GM23338 (cell line): ENCODE measurements at regions not wholly inside any gene's neighbourhood (a gene's known extent, or its start where the extent isn't known, plus 50 kb on each side); places are given as distances from the start of the nearest gene placed in this dataset.

ENCODE experiments used
- ATAC-seq: fragments of 200-7000 bp; cut with Tn5 transposase; 3 replicates; pipeline ENCODE4 v1.9.1; 2020
- DNase-seq: peaks from one replicate; pipeline ENCODE4 v3.0.0-alpha.2; 2015; ENCODE audit warnings: low spot score
- H2AFZ ChIP-seq: fragments of 200-600 bp; sonication (generic); 2 replicates; pipeline ENCODE4 v1.8.0; 2016; ENCODE audit warnings: antibody characterized with exemption, mild to moderate bottlenecking, moderate library complexity
- H3F3A ChIP-seq: fragments of 200-600 bp; sonication (generic); replicated peaks from 2 replicates; pipeline ENCODE4 v1.8.0; 2017; ENCODE audit warnings: antibody characterized with exemption, mixed run types, low read depth
- H3K27ac ChIP-seq: fragments of 200-600 bp; sonication (generic); 2 replicates; pipeline ENCODE4 v1.6.1; 2016; ENCODE audit warnings: low read depth
- H3K27me3 ChIP-seq: fragments of 200-600 bp; sonication (generic); 2 replicates; pipeline ENCODE4 v1.8.0; 2016; ENCODE audit warnings: mild to moderate bottlenecking, mixed run types, moderate library complexity; ENCODE audit not compliant: insufficient read depth
- H3K36me3 ChIP-seq: fragments of 200-600 bp; sonication (generic); 2 replicates; pipeline ENCODE4 v1.8.0; 2016; ENCODE audit warnings: mild to moderate bottlenecking; ENCODE audit not compliant: insufficient read depth
- H3K4me1 ChIP-seq: fragments of 200-600 bp; sonication (generic); 2 replicates; pipeline ENCODE4 v1.8.0; 2016; ENCODE audit warnings: mild to moderate bottlenecking, moderate library complexity; ENCODE audit not compliant: insufficient read depth
- H3K4me2 ChIP-seq: fragments of 200-600 bp; sonication (generic); 2 replicates; pipeline ENCODE4 v1.7.1; 2017; ENCODE audit warnings: mixed run types
- H3K4me3 ChIP-seq: fragments of 200-600 bp; sonication (generic); 2 replicates; pipeline ENCODE4 v1.6.1; 2016; ENCODE audit warnings: mixed run types
- H3K79me2 ChIP-seq: fragments of 200-600 bp; sonication (generic); replicated peaks from 2 replicates; pipeline ENCODE4 v1.8.0; 2017; ENCODE audit warnings: mild to moderate bottlenecking; ENCODE audit not compliant: insufficient read depth
- H3K9me2 ChIP-seq: fragments of 200-600 bp; sonication (generic); 2 replicates; pipeline ENCODE4 v1.8.0; 2017; ENCODE audit not compliant: insufficient read depth
- H4K20me1 ChIP-seq: fragments of 200-600 bp; sonication (generic); replicated peaks from 2 replicates; pipeline ENCODE4 v1.8.0; 2017; ENCODE audit warnings: mild to moderate bottlenecking; ENCODE audit not compliant: insufficient read depth
- H3K27ac Mint-ChIP-seq: 2 replicates; pipeline ENCODE4 v1.8.0; 2020; ENCODE audit warnings: inconsistent platforms, mild to moderate bottlenecking, moderate library complexity, mixed read lengths
- H3K27me3 Mint-ChIP-seq: 3 replicates; pipeline ENCODE4 v1.8.0; 2022; ENCODE audit warnings: low read depth, mild to moderate bottlenecking, moderate library complexity, mixed read lengths, inconsistent platforms; ENCODE audit not compliant: insufficient read depth, poor library complexity
- H3K36me3 Mint-ChIP-seq: 3 replicates; pipeline ENCODE4 v1.8.0; 2021; ENCODE audit warnings: low read depth, mild to moderate bottlenecking, inconsistent platforms, moderate library complexity, mixed read lengths
- H3K4me1 Mint-ChIP-seq: 3 replicates; pipeline ENCODE4 v1.8.0; 2020; ENCODE audit warnings: mild to moderate bottlenecking, inconsistent platforms, mixed read lengths
- H3K4me3 Mint-ChIP-seq: 3 replicates; pipeline ENCODE4 v1.8.0; 2021; ENCODE audit warnings: moderate library complexity, mild to moderate bottlenecking, inconsistent platforms, mixed read lengths
- H3K9me3 Mint-ChIP-seq: 3 replicates; pipeline ENCODE4 v1.8.0; 2020; ENCODE audit warnings: moderate library complexity, mild to moderate bottlenecking, inconsistent platforms, mixed read lengths
- CREB1 ChIP-seq: fragments of 250-450 bp; sonication (Bioruptor Pico); IDR thresholded peaks from 2 replicates; pipeline ENCODE4 v1.5.0; 2020; ENCODE audit warnings: low read depth, mild to moderate bottlenecking, moderate library complexity
- CTCF ChIP-seq, 2 experiments: fragments of 200-600 bp in 1 of 2; sonication (generic) in 1 of 2; conservative IDR thresholded peaks; 2 replicates each; pipeline versions ENCODE4 v1.5.1 to v1.6.1; 2016 to 2017; ENCODE audit warnings: antibody characterized with exemption in 2 of 2, low read depth in 2 of 2, mild to moderate bottlenecking in 2 of 2, moderate library complexity in 1 of 2
- EZH2 ChIP-seq: fragments of 200-600 bp; sonication (generic); IDR thresholded peaks from one replicate; pipeline ENCODE4 v1.8.0; 2017; ENCODE audit warnings: antibody characterized with exemption, mild to moderate bottlenecking, low read depth; ENCODE audit not compliant: unreplicated experiment
- REST ChIP-seq: IDR thresholded peaks from one replicate; pipeline ENCODE4 v1.6.1; 2018; ENCODE audit warnings: antibody characterized with exemption; ENCODE audit not compliant: unreplicated experiment
- ZNF331 ChIP-seq: fragments of 250-450 bp; sonication (Bioruptor Pico); IDR thresholded peaks from 2 replicates; pipeline ENCODE4 v1.5.0; 2020; ENCODE audit warnings: low read depth, mild to moderate bottlenecking, moderate library complexity
- ZNF462 ChIP-seq: fragments of 250-450 bp; sonication (Bioruptor Pico); IDR thresholded peaks from 2 replicates; pipeline ENCODE4 v1.5.0; 2020; ENCODE audit warnings: mild to moderate bottlenecking, moderate library complexity

GRCh38 chr15:93311620-93312019 lies 222.6 kb upstream of the RGMA start (continued):
- TF ChIP-seq ZNF462 (CRISPR knock-in tag) (no peak), CREB1 (CRISPR knock-in tag) (no peak), REST (no peak)

- Mint-ChIP-seq H3K27me3 (peaks cover 2% of the 10 kb centered on the region), H3K36me3 (no peaks in the 10 kb centered on the region), H3K27ac (no peak overlapping the region), H3K4me1 (peaks cover 16% of the 10 kb centered on the region), H3K9me3 (no peaks in the 10 kb centered on the region), H3K4me3 (no peak overlapping the region)
- no peaks in the 10 kb centered on the region for H3K27me3 ChIP-seq
- no peaks in the 10 kb centered on the region for H3K9me2 ChIP-seq
- DNase-seq (no peak), ATAC-seq (no peak)
- no peaks in the 10 kb centered on the region for H3F3A ChIP-seq
- H3K4me1 ChIP-seq: peaks cover 3% of the 10 kb centered on the region
- no peak overlapping the region for H3K27ac ChIP-seq
- H3K36me3 ChIP-seq: no peaks in the 10 kb centered on the region
- H3K4me3 ChIP-seq: no peak overlapping the region
- no peaks in the 10 kb centered on the region for H3K79me2 ChIP-seq
- H2AFZ ChIP-seq: peak overlapping the region; percentile 38; the same call in 1 of the 2 replicates
- H3K4me2 ChIP-seq: no peak overlapping the region
- H4K20me1 ChIP-seq: no peaks in the 10 kb centered on the region
- no peak for TF ChIP-seq CTCF (conservative IDR thresholded peaks at IDR 0.05; ENCODE audit: low read depth in 2 of 2)
- TF ChIP-seq ZNF331: no peak
- TF ChIP-seq REST: no peak
- no peak for TF ChIP-seq EZH2
Observed at GRCh38 chr15:93308026-93308690, 219.1 kb upstream of the RGMA start.
